GM18861 (cell line): ENCODE measurements at regions not wholly inside any gene's neighbourhood (a gene's known extent, or its start where the extent isn't known, plus 50 kb on each side); places are given as distances from the start of the nearest gene placed in this dataset.

Experiments used
- ATAC-seq: cut with Tn5 transposase; IDR thresholded peaks from one replicate; pipeline ENCODE4 v1.9.1; 2021; ENCODE audit not compliant: unreplicated experiment

GRCh38 chr10:52440612-52441285 lies 126.7 kb downstream of the DKK1 start:
- no peak for ATAC-seq

GRCh38 chr10:52442576-52442975 lies 128.5 kb downstream of the DKK1 start:
- ATAC-seq = no peak

- ATAC-seq = no peak
Measured at GRCh38 chr10:52443419-52444388, 129.6 kb downstream of the DKK1 start.

DNA sequence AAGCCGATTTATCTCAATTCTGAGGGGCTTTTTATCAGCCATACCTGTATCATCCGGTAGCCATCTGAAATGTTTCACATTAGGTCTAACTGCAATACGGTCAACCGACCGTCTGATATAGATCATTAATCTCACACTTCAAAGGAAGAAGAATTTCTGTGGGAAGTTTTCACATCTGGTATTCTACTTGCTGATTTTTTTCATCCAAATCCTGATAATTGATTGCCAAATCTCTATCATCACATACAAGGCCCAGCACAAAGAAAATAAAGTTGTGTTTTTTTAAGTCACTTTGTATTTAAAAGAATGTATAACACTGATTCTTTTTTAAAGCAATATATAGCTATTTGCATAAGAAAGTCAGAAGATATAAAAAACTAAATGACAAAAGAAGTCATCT lies 132.3 kb downstream of the DKK1 start:
- ATAC-seq = no peak

DNA sequence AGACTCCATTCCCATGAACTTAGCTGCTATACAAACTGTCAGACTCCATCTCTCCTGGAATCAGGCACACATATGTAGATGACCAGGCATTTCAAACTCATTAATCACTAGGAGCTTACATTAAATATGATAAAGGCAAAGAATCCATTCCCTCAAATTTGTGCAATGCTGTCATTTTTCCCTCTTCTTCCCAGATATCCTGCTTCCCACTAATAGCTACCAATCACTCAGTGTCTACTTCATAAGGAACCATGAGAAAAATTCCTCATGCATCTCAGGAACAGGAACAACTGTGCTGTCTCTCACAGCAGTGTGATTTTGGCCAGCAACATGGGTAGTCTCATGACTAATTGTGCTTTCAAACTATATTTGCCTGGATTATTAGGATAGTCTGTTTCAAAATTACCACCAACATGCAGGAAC lies 133.9 kb downstream of the DKK1 start:
- no peak for ATAC-seq

GRCh38 chr10:52450762-52451291 lies 136.7 kb downstream of the DKK1 start:
- no peak for ATAC-seq

- ATAC-seq = no peak
Measured at GRCh38 chr10:52451817-52452216, 137.7 kb downstream of the DKK1 start.

DNA sequence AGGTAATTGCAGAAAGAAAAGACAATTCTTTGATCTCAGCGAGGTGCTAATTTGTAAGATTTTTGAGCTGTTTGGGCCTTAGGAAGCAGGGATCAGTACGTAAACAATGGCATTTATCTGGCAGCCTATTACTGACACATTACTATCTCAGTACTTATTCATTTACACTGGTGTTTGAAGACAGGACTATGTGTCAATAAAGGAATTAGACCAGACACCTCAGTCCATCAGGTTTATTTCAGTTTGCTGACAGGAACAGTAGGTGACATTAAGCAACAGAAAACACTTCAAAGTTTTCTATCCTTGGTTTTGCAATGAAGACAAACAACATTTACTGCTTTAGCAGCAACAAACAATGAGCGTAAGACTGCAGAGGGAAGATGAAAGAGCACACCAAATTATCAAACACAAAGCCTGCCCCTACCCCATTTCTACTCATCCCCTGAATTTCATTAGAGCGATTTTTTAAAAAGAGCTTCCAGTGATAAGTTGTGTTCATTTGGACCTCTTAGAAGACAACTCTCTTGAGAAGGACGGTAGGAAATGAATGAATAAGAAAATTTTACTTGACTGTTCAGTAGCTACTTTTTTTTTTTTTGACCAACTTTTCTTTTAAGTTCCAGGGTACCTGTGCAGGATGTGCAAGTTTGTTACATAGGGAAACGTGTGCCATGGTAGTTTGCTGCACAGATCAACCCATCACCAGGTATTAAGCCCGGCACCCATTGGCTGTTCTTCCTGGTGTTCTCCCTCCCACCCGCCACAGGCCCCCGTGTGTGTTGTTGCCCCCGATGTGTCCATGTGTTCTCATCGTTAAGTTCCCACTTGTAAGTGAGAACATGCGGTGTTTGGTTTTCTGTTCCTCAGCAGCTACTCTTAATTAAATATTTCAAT lies 138.8 kb downstream of the DKK1 start:
- no peak for ATAC-seq

DNA sequence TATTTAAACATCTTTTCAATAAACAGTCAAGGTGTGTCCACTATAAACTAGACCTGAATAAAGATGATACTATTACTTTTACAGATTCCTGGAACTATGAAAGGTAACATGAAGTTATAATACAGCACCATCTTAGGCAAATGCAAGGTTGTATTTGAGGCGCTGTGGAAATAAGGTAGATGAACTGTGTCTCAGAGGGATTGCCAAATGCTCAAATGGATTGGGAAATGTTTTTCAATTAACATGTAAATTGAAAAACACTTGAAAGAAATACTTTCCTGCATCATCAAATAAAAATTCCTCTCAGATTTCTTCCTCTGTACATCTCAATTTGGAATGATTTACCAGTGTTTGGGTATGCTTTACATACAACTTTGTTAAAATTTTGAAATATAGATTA lies 139.4 kb downstream of the DKK1 start:
- no peak for ATAC-seq

- no peak for ATAC-seq
Measured at GRCh38 chr10:52454491-52454890, 140.4 kb downstream of the DKK1 start.

- no peak for ATAC-seq
Measured at GRCh38 chr10:52455098-52455497, 141.0 kb downstream of the DKK1 start.

DNA sequence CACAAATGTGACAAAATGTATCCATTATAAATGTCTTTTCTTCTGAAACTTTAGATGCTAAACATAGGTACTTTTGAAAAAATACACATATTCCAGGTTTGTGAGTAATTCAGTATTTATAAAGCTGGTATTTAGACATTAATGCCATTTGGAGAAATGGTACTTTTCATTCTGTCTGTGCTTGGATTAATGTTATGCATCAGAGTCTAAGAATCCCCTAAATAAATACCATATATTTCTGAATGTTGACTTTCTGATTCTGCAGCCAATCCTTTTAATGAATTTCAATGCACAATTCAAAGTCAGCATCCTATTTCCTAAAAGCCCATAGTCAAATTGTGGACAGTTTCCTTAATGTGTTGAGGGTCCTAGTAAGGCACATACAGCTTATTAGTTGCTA lies 145.0 kb downstream of the DKK1 start:
- no peak for ATAC-seq

- no peak for ATAC-seq
Measured at GRCh38 chr10:52463826-52464225, 149.7 kb downstream of the DKK1 start.

DNA sequence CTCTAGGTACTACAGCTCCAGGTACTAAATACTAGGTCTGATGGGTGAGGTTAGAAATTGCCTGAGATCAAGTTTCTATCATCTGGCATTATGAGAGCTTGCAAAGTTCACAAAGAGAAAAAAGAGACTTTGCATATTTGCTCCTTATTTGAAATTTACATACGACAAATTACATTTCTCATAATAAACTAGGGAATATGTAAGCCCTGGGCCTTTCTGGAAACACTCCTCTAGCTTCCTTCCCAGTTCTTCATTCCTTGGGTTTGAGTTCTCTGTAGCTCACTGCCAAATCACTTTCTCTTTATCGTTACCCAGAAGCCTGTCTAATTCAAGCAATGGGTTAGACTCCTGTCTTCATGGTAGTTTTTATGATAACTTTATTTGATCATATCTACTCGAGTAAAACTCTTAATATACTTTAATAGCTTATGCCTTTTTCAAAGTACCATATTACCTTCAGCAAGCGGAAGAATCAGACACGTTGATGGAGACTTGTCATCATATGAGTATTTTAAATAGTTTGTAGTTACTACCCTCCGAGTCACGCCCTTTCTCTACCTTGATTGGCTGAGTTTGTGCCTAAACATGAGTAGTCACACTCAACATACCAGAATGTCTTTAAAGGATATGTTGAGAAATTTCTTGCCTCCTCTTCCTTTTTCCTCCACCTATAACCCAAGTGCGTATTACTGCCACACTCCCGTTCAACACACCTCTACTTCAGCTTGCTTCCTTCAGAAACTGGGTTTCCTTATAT lies 150.5 kb downstream of the DKK1 start:
- no peak for ATAC-seq

GRCh38 chr10:52465202-52465601 lies 151.1 kb downstream of the DKK1 start:
- no peak for ATAC-seq

- no peak for ATAC-seq
Measured at GRCh38 chr10:52466464-52466863, 152.4 kb downstream of the DKK1 start.

DNA sequence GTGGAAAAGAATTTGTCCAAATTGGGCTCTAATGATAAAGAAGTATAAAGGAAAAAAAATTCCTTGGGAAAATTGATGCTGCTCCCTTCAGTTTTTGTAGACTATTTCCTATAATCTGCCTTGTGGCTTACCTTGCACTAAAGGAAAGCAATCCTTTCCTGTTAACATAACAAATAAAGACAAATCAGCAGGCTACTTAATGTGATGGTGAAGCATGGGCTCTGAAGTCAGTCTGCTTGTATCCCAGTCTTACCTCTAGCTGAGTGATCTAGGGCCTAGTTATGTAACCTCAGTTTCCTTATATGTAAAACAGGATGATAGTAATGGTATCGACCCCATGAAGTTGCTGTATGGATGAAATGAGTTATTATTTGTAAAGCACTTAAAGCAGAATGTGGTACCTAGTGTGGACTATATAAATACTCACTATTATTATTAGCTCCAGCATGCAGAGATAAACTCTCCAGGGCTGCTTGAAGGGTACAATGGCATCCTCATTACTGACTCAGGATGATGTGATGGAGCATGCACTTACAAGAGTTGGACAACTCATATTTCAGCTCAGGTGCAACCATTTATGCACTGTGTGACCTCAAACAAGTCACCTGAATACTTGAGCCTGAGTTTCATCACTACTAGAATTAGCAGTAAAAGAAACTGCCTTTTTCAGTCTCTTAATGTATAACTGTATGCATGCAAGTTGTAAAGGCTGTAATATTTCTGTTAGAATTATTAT lies 156.1 kb downstream of the DKK1 start:
- no peak for ATAC-seq

GRCh38 chr10:52472406-52473146 lies 158.5 kb downstream of the DKK1 start:
- ATAC-seq = no peak

GRCh38 chr10:52474265-52474664 lies 160.2 kb downstream of the DKK1 start:
- ATAC-seq = no peak
